IgD-negative memory B cell (primary cell): ENCODE measurements at regions not wholly inside any gene's neighbourhood (a gene's known extent, or its start where the extent isn't known, plus 50 kb on each side); places are given as distances from the start of the nearest gene placed in this dataset.
"Not testable (repeated sequence)": the region's sequence is repeated elsewhere in the genome, so short reads cannot be mapped to it uniquely, and the experiment has no call there.

Experiments
- H3K27ac Mint-ChIP-seq, 3 donors: one replicate each; pipeline ENCODE4 v1.8.0; 2020 to 2022; ENCODE audit warnings: mild to moderate bottlenecking in 3 of 3, mixed read lengths in 3 of 3, moderate library complexity in 1 of 3
- H3K27me3 Mint-ChIP-seq: one replicate; pipeline ENCODE4 v1.8.0; 2021; ENCODE audit warnings: mixed read lengths
- H3K36me3 Mint-ChIP-seq: one replicate; pipeline ENCODE4 v1.8.0; 2020; ENCODE audit warnings: mild to moderate bottlenecking, mixed read lengths
- H3K4me1 Mint-ChIP-seq, 3 donors: one replicate each; pipeline ENCODE4 v1.8.0; 2020 to 2022; ENCODE audit warnings: mixed read lengths in 3 of 3, mild to moderate bottlenecking in 1 of 3
- H3K4me3 Mint-ChIP-seq, 4 donors: one replicate each; pipeline ENCODE4 v1.8.0; 2020 to 2022; ENCODE audit warnings: mild to moderate bottlenecking in 4 of 4, mixed read lengths in 4 of 4, moderate library complexity in 3 of 4
- H3K9me3 Mint-ChIP-seq, 3 donors: one replicate each; pipeline ENCODE4 v1.8.0; 2020 to 2021; ENCODE audit warnings: mixed read lengths in 3 of 3, mild to moderate bottlenecking in 1 of 3

- no peak overlapping the region for H3K4me3 Mint-ChIP-seq
- H3K27ac Mint-ChIP-seq = no peak overlapping the region
- H3K36me3 Mint-ChIP-seq = no peaks in the 10 kb centered on the region
- no peaks in the 10 kb centered on the region for H3K4me1 Mint-ChIP-seq
- peaks cover 0 to 2% (median 0%) of the 10 kb centered on the region in 3 donors for H3K9me3 Mint-ChIP-seq
- H3K27me3 Mint-ChIP-seq = peaks cover 23% of the 10 kb centered on the region
These were observed 220.5 kb upstream of the PRSS1 start for GRCh38 chr7:142528608-142529408.

DNA sequence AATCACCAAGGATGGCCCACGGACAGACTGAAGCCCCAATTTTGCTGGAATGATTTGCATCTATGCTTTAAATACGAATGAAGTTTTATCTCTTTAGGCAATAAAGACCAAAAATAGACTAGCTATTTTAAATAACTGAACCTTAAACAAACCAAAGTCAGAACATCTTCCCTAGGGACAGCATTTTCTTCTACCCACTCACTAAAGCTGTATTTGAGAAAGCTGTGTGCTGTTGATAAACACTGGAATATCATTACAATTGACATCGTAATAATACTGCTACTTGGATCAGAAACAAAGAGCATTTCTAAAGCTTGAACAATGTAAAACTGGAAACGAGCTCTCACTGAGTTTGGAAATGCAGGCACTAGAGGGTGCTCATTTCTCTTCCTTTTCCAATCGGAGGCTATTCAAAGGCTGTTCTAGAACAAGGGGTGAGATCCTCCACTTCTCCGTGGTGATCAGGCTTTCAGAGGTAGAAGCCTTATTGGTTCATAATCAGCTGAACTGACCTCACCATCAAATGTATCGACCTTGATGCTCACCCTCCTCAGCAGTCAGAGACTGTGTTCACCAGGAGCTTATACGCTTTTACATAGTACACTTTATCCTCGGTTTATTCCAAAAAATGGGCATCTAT, 225.3 kb upstream of the PRSS1 start:
- H3K27ac Mint-ChIP-seq = no peak overlapping the region
- peaks cover 24% of the 10 kb centered on the region for H3K27me3 Mint-ChIP-seq
- peaks cover 0 to 2% (median 0%) of the 10 kb centered on the region in 3 donors for H3K9me3 Mint-ChIP-seq
- no peaks in the 10 kb centered on the region for H3K36me3 Mint-ChIP-seq
- H3K4me3 Mint-ChIP-seq = no peak overlapping the region
- no peaks in the 10 kb centered on the region for H3K4me1 Mint-ChIP-seq

DNA sequence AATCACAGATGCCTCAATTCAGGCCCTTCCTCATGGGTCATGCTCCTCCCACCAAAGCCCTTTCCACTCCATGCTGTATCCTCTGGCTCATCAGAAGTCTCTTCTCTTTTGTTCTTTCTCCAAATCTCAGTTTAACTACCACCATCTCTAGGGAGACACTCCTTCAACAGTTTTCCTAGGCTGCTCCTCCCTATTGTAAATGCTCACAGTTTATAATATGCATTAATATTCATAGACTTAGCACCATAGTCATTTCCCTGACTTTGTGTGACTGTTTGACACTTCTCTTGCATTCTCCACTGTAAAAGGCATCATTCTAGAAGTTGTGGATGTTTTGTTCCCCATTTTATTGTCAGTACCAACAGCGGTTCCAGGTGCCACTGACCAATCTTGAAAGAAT, 226.5 kb upstream of the PRSS1 start:
- Mint-ChIP-seq H3K36me3 (no peaks in the 10 kb centered on the region), H3K27ac (no peak overlapping the region), H3K27me3 (peaks cover 18% of the 10 kb centered on the region), H3K4me3 (no peak overlapping the region), H3K4me1 (no peaks in the 10 kb centered on the region), H3K9me3 (no peaks in the 10 kb centered on the region)

DNA sequence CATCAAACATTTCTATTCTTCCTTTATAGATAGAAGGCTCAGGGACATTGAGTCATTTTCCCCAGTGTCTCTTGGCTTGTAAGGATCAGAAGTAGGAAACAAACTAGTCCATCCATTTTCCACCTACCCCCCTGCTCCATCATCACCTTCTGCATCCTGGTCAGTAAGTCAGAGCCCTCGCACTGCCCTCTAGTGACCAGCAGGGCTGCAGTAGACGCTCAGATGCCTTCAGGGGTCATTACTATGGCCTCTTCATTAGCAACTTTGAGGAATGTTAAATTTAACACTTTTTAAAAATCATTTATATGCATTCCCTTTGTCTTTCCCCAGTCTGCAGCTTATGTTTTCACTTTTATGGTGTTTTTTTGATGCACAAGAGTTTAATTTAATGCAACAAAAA, 228.4 kb upstream of the PRSS1 start:
- not testable (repeated sequence) for H3K36me3 Mint-ChIP-seq, H3K4me3 Mint-ChIP-seq, H3K4me1 Mint-ChIP-seq, H3K9me3 Mint-ChIP-seq, H3K27ac Mint-ChIP-seq
- peaks cover 18% of the 10 kb centered on the region for H3K27me3 Mint-ChIP-seq

DNA sequence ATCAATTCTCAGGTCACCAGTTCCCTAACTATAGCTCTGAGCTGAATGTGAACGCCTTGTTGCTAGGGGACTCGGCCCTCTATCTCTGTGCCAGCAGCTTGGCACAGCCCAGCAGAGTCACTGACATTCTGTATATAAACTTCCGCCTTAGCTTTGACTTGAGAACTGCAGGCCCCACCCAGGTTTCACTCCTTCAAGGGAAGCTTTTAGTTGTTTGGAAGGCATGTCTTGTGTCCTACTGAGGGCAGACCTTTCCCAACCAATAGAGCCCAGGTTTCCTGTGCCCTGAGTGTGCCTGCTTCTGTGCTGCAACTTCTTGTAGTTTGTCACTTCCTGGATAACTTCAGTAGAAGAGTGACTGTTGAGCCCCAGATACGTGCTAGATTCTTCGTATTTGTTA, 228.8 kb upstream of the PRSS1 start:
- H3K4me3 Mint-ChIP-seq, H3K9me3 Mint-ChIP-seq, H3K36me3 Mint-ChIP-seq, H3K4me1 Mint-ChIP-seq, H3K27ac Mint-ChIP-seq: not testable (repeated sequence)
- H3K27me3 Mint-ChIP-seq = peaks cover 16% of the 10 kb centered on the region

DNA sequence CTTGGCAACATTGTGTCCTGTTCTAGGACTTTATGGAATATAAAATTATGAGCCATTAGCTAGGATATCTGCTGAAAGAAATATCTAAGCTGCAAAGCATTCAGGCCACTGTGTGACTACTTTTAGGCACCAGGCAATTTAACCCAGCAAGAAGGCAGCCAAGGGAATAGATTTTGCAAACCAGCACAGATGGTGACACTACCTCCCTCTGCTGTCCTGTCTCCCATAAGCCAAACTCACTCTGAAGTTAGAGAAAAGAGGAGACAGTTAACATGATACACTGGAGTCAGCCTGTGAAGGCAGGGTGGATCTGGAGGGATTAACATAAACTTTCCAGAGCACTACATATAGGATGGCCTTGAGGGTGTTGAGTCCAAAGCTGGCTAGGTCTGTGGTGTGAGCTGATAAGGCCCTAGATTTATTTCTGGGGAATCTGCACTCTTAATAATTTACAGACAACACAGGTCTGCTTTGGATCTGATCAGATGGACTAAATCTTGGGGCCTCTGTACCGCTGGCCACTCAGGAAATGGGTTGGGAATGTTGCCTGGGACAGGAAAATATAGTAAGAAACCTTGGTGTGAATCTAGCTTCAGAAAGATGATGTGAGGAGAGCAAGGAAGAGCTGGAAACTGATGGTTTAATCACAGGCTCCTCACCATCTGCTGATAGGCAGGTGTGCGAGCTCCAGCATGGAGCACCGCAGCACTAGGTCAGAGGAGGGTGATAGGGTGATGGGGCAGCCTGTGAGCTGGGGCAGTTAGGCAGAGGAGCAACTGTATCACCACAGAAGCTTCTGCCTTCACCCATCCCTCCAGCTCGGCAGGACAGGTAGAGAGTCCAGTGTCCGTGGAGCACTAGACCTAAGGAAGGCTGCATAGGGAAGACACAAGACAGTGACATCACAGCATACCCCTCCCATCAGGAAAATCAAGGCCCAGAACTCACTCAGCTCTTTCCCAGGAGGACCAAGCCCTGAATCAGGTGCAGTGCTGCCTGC, 229.9 kb upstream of the PRSS1 start:
- H3K4me1 Mint-ChIP-seq = no peaks in the 10 kb centered on the region
- H3K27ac Mint-ChIP-seq = no peak overlapping the region
- H3K36me3 Mint-ChIP-seq = no peaks in the 10 kb centered on the region
- no peak overlapping the region for H3K4me3 Mint-ChIP-seq
- peaks cover 9% of the 10 kb centered on the region for H3K27me3 Mint-ChIP-seq
- no peaks in the 10 kb centered on the region for H3K9me3 Mint-ChIP-seq

GRCh38 chr7:142516038-142516501, 233.2 kb upstream of the PRSS1 start:
- no peaks in the 10 kb centered on the region for H3K9me3 Mint-ChIP-seq
- peaks cover 10% of the 10 kb centered on the region for H3K27me3 Mint-ChIP-seq
- no peaks in the 10 kb centered on the region for H3K4me1 Mint-ChIP-seq
- no peaks in the 10 kb centered on the region for H3K36me3 Mint-ChIP-seq
- no peak overlapping the region for H3K4me3 Mint-ChIP-seq
- H3K27ac Mint-ChIP-seq = no peak overlapping the region

- H3K36me3 Mint-ChIP-seq, H3K27ac Mint-ChIP-seq, H3K9me3 Mint-ChIP-seq, H3K4me3 Mint-ChIP-seq, H3K4me1 Mint-ChIP-seq: not testable (repeated sequence)
- H3K27me3 Mint-ChIP-seq = peaks cover 12% of the 10 kb centered on the region
These were observed 234.6 kb upstream of the PRSS1 start for GRCh38 chr7:142514716-142515115.

- Mint-ChIP-seq H3K36me3 (no peaks in the 10 kb centered on the region), H3K27ac (no peak overlapping the region), H3K27me3 (peaks cover 14% of the 10 kb centered on the region), H3K4me3 (no peak overlapping the region), H3K9me3 (no peaks in the 10 kb centered on the region), H3K4me1 (peaks cover 0 to 2% (median 0%) of the 10 kb centered on the region in 3 donors)
These were observed 235.9 kb upstream of the PRSS1 start for GRCh38 chr7:142513178-142513955.

DNA sequence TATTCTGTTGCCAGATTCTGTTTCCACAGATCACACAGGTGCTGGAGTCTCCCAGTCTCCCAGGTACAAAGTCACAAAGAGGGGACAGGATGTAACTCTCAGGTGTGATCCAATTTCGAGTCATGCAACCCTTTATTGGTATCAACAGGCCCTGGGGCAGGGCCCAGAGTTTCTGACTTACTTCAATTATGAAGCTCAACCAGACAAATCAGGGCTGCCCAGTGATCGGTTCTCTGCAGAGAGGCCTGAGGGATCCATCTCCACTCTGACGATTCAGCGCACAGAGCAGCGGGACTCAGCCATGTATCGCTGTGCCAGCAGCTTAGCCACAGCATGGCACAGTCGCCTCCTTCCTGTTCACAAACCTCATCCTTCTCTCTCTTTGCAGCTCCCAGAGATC, 237.5 kb upstream of the PRSS1 start:
- H3K27ac Mint-ChIP-seq = no peak overlapping the region
- no peaks in the 10 kb centered on the region for H3K9me3 Mint-ChIP-seq
- H3K36me3 Mint-ChIP-seq = no peaks in the 10 kb centered on the region
- H3K27me3 Mint-ChIP-seq = peaks cover 16% of the 10 kb centered on the region
- no peak overlapping the region for H3K4me3 Mint-ChIP-seq
- H3K4me1 Mint-ChIP-seq = peaks cover 0 to 2% (median 0%) of the 10 kb centered on the region in 3 donors

- no peak overlapping the region for H3K4me3 Mint-ChIP-seq
- no peak overlapping the region for H3K27ac Mint-ChIP-seq
- no peaks in the 10 kb centered on the region for H3K36me3 Mint-ChIP-seq
- peaks cover 0 to 2% (median 0%) of the 10 kb centered on the region in 3 donors for H3K4me1 Mint-ChIP-seq
- H3K9me3 Mint-ChIP-seq = no peaks in the 10 kb centered on the region
- peaks cover 16% of the 10 kb centered on the region for H3K27me3 Mint-ChIP-seq
These were observed 237.9 kb upstream of the PRSS1 start for GRCh38 chr7:142511374-142511773.

- peaks cover 22% of the 10 kb centered on the region for H3K27me3 Mint-ChIP-seq
- H3K36me3 Mint-ChIP-seq, H3K4me3 Mint-ChIP-seq, H3K9me3 Mint-ChIP-seq, H3K27ac Mint-ChIP-seq, H3K4me1 Mint-ChIP-seq: not testable (repeated sequence)
These were observed 240.0 kb upstream of the PRSS1 start for GRCh38 chr7:142509235-142509634.

DNA sequence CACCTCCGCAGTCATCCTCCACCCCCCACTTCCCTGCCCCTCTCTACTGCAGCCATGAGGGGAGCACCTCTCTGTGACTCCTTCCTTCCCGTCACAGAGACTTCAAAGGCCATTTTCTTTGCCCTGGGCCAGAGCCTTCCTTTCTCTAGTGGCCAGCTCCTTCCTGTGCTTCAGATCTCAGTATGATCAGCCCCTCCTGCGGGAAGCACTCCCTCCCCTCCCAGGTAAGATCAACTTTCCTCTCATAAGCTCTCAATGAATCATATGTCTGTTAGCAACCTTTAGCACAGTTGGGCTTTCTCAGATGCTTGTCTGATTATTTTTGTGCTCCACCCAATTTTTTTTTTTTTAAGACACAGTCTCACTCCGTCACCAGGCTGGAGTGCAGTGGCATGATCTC, 241.0 kb upstream of the PRSS1 start:
- H3K27ac Mint-ChIP-seq = no peak overlapping the region
- H3K4me3 Mint-ChIP-seq = no peak overlapping the region
- no peaks in the 10 kb centered on the region for H3K36me3 Mint-ChIP-seq
- H3K27me3 Mint-ChIP-seq = peaks cover 19% of the 10 kb centered on the region
- no peaks in the 10 kb centered on the region for H3K9me3 Mint-ChIP-seq
- H3K4me1 Mint-ChIP-seq = peaks cover 0 to 2% (median 0%) of the 10 kb centered on the region in 3 donors

DNA sequence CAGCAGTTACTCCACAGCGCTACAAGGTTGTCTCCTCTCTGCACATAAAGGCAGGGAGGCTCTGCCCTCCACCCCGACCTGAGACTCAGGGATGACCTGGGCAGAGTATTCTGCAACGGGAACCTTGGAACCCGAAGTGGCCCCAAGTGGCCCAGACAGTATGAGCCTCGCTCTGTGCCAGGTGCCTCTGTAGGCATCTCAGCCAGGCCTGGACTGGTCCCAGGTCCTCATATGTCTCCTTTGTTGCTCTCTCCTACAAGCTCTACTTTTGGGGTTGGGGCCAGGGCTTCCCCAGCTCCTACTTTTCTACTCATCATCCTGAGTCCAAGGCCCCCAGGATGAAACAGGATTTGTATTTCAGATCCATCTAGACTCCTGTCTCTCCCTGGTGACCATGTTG, 241.5 kb upstream of the PRSS1 start:
- Mint-ChIP-seq H3K4me3 (no peak overlapping the region), H3K36me3 (no peaks in the 10 kb centered on the region), H3K9me3 (no peaks in the 10 kb centered on the region), H3K4me1 (peaks cover 0 to 2% (median 0%) of the 10 kb centered on the region in 3 donors), H3K27me3 (peaks cover 21% of the 10 kb centered on the region), H3K27ac (no peak overlapping the region)
